Colonic mucosa (tissue), 4 donors: ENCODE measurements at regions not wholly inside any gene's neighbourhood (a gene's known extent, or its start where the extent isn't known, plus 50 kb on each side); places are given as distances from the start of the nearest gene placed in this dataset.

Experiments used
- DNase-seq: peaks from one replicate; pipeline ENCODE4 v3.0.0-alpha.2; 2020
- H3K27ac ChIP-seq: fragments of 200-600 bp; one replicate; pipeline ENCODE4 v1.8.0; 2021
- H3K27me3 ChIP-seq: fragments of 200-600 bp; one replicate; pipeline ENCODE4 v1.8.0; 2021
- H3K36me3 ChIP-seq: fragments of 200-600 bp; one replicate; pipeline ENCODE4 v1.8.0; 2021
- H3K4me1 ChIP-seq: fragments of 200-600 bp; one replicate; pipeline ENCODE4 v1.8.0; 2021; ENCODE audit warnings: mild to moderate bottlenecking
- H3K4me3 ChIP-seq: fragments of 200-600 bp; one replicate; pipeline ENCODE4 v1.8.0; 2021
- H3K9ac ChIP-seq, 2 donors: one replicate each; pipeline ENCODE4 v1.7.0; 2013; ENCODE audit warnings: control low read depth in 2 of 2, low read depth in 2 of 2, low read length in 2 of 2
- H3K9me3 ChIP-seq: fragments of 200-600 bp; one replicate; pipeline ENCODE4 v1.8.0; 2021
- CTCF ChIP-seq: fragments of 200-600 bp; IDR thresholded peaks from one replicate; pipeline ENCODE4 v1.8.0; 2022; ENCODE audit warnings: antibody characterized with exemption, mild to moderate bottlenecking
- intact Hi-C: fragments of 100-400 bp; cut with DNase I; formaldehyde crosslinking; loops from one replicate; pipeline ENCODE4 v1.14.1; 2022
- donor health status: healthy.
- donor health status: DM: no; HTN: no; CAD: no.
- donor health status: DM: no; HTN: no; CAD: no.

- no peak for TF ChIP-seq CTCF
- no peak overlapping the region for H3K9ac ChIP-seq
- no peaks in the 10 kb centered on the region for H3K36me3 ChIP-seq
- no peak overlapping the region for H3K27ac ChIP-seq
- H3K9me3 ChIP-seq = no peaks in the 10 kb centered on the region
- no peak for DNase-seq
- H3K4me1 ChIP-seq = no peaks in the 10 kb centered on the region
- no peak overlapping the region for H3K4me3 ChIP-seq
- intact Hi-C loops = no loop called here
- no peaks in the 10 kb centered on the region for H3K27me3 ChIP-seq
Measured at GRCh38 chr2:19750136-19750535, 151.6 kb downstream of the TTC32 start.

- Histone ChIP-seq H3K9me3 (no peaks in the 10 kb centered on the region), H3K4me1 (no peaks in the 10 kb centered on the region), H3K9ac (no peak overlapping the region), H3K4me3 (no peak overlapping the region), H3K27ac (no peak overlapping the region), H3K27me3 (no peaks in the 10 kb centered on the region), H3K36me3 (no peaks in the 10 kb centered on the region)
- intact Hi-C loops = no loop called here
- no peak for DNase-seq
- no peak for TF ChIP-seq CTCF
Measured at GRCh38 chr2:19749507-19749836, 152.3 kb downstream of the TTC32 start.

GRCh38 chr2:19748711-19749506 lies 152.9 kb downstream of the TTC32 start:
- no peak overlapping the region for H3K4me3 ChIP-seq
- no peaks in the 10 kb centered on the region for H3K4me1 ChIP-seq
- intact Hi-C loops = no loop called here
- H3K36me3 ChIP-seq = no peaks in the 10 kb centered on the region
- H3K27me3 ChIP-seq = no peaks in the 10 kb centered on the region
- no peak for DNase-seq
- H3K9ac ChIP-seq = no peak overlapping the region
- no peak overlapping the region for H3K27ac ChIP-seq
- H3K9me3 ChIP-seq = no peaks in the 10 kb centered on the region
- no peak for TF ChIP-seq CTCF

- Histone ChIP-seq H3K9ac (no peak overlapping the region), H3K9me3 (no peaks in the 10 kb centered on the region), H3K4me3 (no peak overlapping the region), H3K4me1 (no peaks in the 10 kb centered on the region), H3K36me3 (no peaks in the 10 kb centered on the region), H3K27ac (no peak overlapping the region), H3K27me3 (no peaks in the 10 kb centered on the region)
- DNase-seq = no peak
- TF ChIP-seq CTCF = no peak
- intact Hi-C loops = no loop called here
Measured at GRCh38 chr2:19748073-19748375, 153.8 kb downstream of the TTC32 start.

GRCh38 chr2:19747310-19748072 lies 154.3 kb downstream of the TTC32 start:
- Histone ChIP-seq H3K27me3 (no peaks in the 10 kb centered on the region), H3K4me1 (no peaks in the 10 kb centered on the region), H3K36me3 (no peaks in the 10 kb centered on the region), H3K9me3 (no peaks in the 10 kb centered on the region), H3K27ac (no peak overlapping the region), H3K4me3 (no peak overlapping the region), H3K9ac (no peak overlapping the region)
- intact Hi-C loops = no loop called here
- no peak for TF ChIP-seq CTCF
- DNase-seq = no peak
